MCF 10A (cell line): ENCODE measurements at regions not wholly inside any gene's neighbourhood (a gene's known extent, or its start where the extent isn't known, plus 50 kb on each side); places are given as distances from the start of the nearest gene placed in this dataset.

ENCODE experiments used
- BruUV-seq: library from RNA; stranded (reverse); fragments of 400-500 nt; replicated peaks from 2 replicates; lab custom pipeline; 2021; lab: Mats Ljungman, UMichigan
- CTCF ChIA-PET: fragments of 300-600 bp; sonication (Branson Sonifier 250); formaldehyde crosslinking; extraction: SDS; loops from one replicate; lab custom pipeline; 2021; ENCODE audit warnings: antibody characterized with exemption, inconsistent platforms; lab: Yijun Ruan, JAX
- POLR2A ChIA-PET: fragments of 300-600, 350-650 bp; sonication (Branson Sonifier 250); formaldehyde crosslinking; extraction: SDS; loops from one replicate; lab custom pipeline; 2020; ENCODE audit warnings: antibody characterized with exemption, inconsistent platforms; lab: Yijun Ruan, JAX
- DNase-seq: peaks from one replicate; pipeline ENCODE4 v3.0.0-alpha.2; 2018; ENCODE audit not compliant: unreplicated experiment
- H3K27ac Mint-ChIP-seq: one replicate; pipeline ENCODE4 v1.8.0; 2022; ENCODE audit warnings: mild to moderate bottlenecking, low read depth, mixed read lengths; ENCODE audit not compliant: unreplicated experiment
- H3K27me3 Mint-ChIP-seq: one replicate; pipeline ENCODE4 v1.8.0; 2022; ENCODE audit warnings: mixed read lengths; ENCODE audit not compliant: insufficient read depth, unreplicated experiment
- H3K36me3 Mint-ChIP-seq: one replicate; pipeline ENCODE4 v1.8.0; 2022; ENCODE audit warnings: mild to moderate bottlenecking, moderate library complexity, mixed read lengths; ENCODE audit not compliant: insufficient read depth, unreplicated experiment
- H3K4me1 Mint-ChIP-seq: one replicate; pipeline ENCODE4 v1.8.0; 2022; ENCODE audit warnings: mixed read lengths; ENCODE audit not compliant: insufficient read depth, unreplicated experiment
- H3K4me3 Mint-ChIP-seq: one replicate; pipeline ENCODE4 v1.8.0; 2022; ENCODE audit warnings: mild to moderate bottlenecking, moderate library complexity, mixed read lengths; ENCODE audit not compliant: unreplicated experiment
- H3K9me3 Mint-ChIP-seq: one replicate; pipeline ENCODE4 v1.8.0; 2022; ENCODE audit warnings: mixed read lengths; ENCODE audit not compliant: unreplicated experiment
- CTCF ChIP-seq: fragments of 200-600 bp; IDR thresholded peaks from one replicate; pipeline ENCODE4 v1.8.0; 2022; ENCODE audit warnings: antibody characterized with exemption, mild to moderate bottlenecking; ENCODE audit not compliant: unreplicated experiment
- intact Hi-C: fragments of 100-400 bp; cut with micrococcal nuclease; formaldehyde crosslinking; loops from 2 replicates; pipeline ENCODE4 v1.14.1; 2022

GRCh38 chr20:19821606-19822005, 63.5 kb downstream of the RIN2 start:
- no peak for TF ChIP-seq CTCF
- H3K9me3 Mint-ChIP-seq: no peaks in the 10 kb centered on the region
- ChIA-PET CTCF (interaction anchor here (0.7 kb wide), 1 partner anchor 14 kb away, joined by 3 read pairs; no protein-coding TSS in a partner anchor), POLR2A (interaction anchor here (0.7 to 0.8 kb wide), 2 partner anchors 10 to 1356 kb away, joined by 3 read pairs; no protein-coding TSS in a partner anchor)
- intact Hi-C loops: no loop called here
- H3K4me3 Mint-ChIP-seq: no peak overlapping the region
- peaks cover 31% of the 10 kb centered on the region for H3K4me1 Mint-ChIP-seq
- no TSS peak for BruUV-seq
- no peaks in the 10 kb centered on the region for H3K27me3 Mint-ChIP-seq
- H3K27ac Mint-ChIP-seq: peak overlapping the region; percentile 33
- no peak for DNase-seq
- peaks cover 5% of the 10 kb centered on the region for H3K36me3 Mint-ChIP-seq

GRCh38 chr20:19823216-19823615, 65.2 kb downstream of the RIN2 start:
- Mint-ChIP-seq H3K27ac (no peak overlapping the region), H3K27me3 (no peaks in the 10 kb centered on the region), H3K4me1 (peaks cover 26% of the 10 kb centered on the region), H3K36me3 (peaks cover 5% of the 10 kb centered on the region), H3K4me3 (no peak overlapping the region), H3K9me3 (no peaks in the 10 kb centered on the region)
- POLR2A ChIA-PET: interaction anchor here (0.7 to 0.8 kb wide), 3 partner anchors 30 to 152 kb away, joined by 3 to 5 read pairs (median 4); no protein-coding TSS in a partner anchor
- CTCF ChIA-PET: interaction anchor here (0.6 kb wide), 1 partner anchor 35 kb away, joined by 4 read pairs; no protein-coding TSS in a partner anchor
- no peak for DNase-seq
- no TSS peak for BruUV-seq
- TF ChIP-seq CTCF: no peak
- intact Hi-C loops: no loop called here

GRCh38 chr20:19823971-19824370, 65.9 kb downstream of the RIN2 start:
- ChIA-PET CTCF (interaction anchor here (0.6 to 7.2 kb wide), 3 partner anchors 8 to 36 kb away, joined by 3 to 85 read pairs (median 4); no protein-coding TSS in a partner anchor), POLR2A (interaction anchor here (0.7 to 3.2 kb wide), 3 partner anchors 9 to 153 kb away, joined by 3 to 10 read pairs (median 3); no protein-coding TSS in a partner anchor)
- H3K27ac Mint-ChIP-seq: no peak overlapping the region
- BruUV-seq: no TSS peak
- H3K4me1 Mint-ChIP-seq: peaks cover 28% of the 10 kb centered on the region
- H3K27me3 Mint-ChIP-seq: no peaks in the 10 kb centered on the region
- H3K9me3 Mint-ChIP-seq: no peaks in the 10 kb centered on the region
- DNase-seq: peak; percentile 27
- peaks cover 5% of the 10 kb centered on the region for H3K36me3 Mint-ChIP-seq
- TF ChIP-seq CTCF: no peak
- intact Hi-C loops: no loop called here
- no peak overlapping the region for H3K4me3 Mint-ChIP-seq

- CTCF ChIA-PET: interaction anchor here (0.6 to 7.2 kb wide), 5 partner anchors 9 to 192 kb away, joined by 3 to 92 read pairs (median 19); no protein-coding TSS in a partner anchor
- Mint-ChIP-seq H3K36me3 (peaks cover 5% of the 10 kb centered on the region), H3K9me3 (no peaks in the 10 kb centered on the region), H3K27ac (peak overlapping the region; percentile 20), H3K4me1 (peaks cover 28% of the 10 kb centered on the region), H3K4me3 (no peak overlapping the region), H3K27me3 (no peaks in the 10 kb centered on the region)
- DNase-seq: no peak
- BruUV-seq: no TSS peak
- intact Hi-C loops: no loop called here
- no peak for TF ChIP-seq CTCF
- POLR2A ChIA-PET: interaction anchor here (3.2 kb wide), 1 partner anchor 10 kb away, joined by 10 read pairs; no protein-coding TSS in a partner anchor
These were observed 66.8 kb downstream of the RIN2 start for GRCh38 chr20:19824861-19825260.
